Aorta (tissue), 5 donors: ENCODE measurements at regions not wholly inside any gene's neighbourhood (a gene's known extent, or its start where the extent isn't known, plus 50 kb on each side); places are given as distances from the start of the nearest gene placed in this dataset.
"Not testable (repeated sequence)": the region's sequence is repeated elsewhere in the genome, so short reads cannot be mapped to it uniquely, and the experiment has no call there.

ENCODE experiments used
- ATAC-seq: fragments of 200-7000 bp; cut with Tn5 transposase; one replicate; pipeline ENCODE4 v1.9.1; 2022; ENCODE audit warnings: moderate library complexity; ENCODE audit not compliant: low FRiP score
- DNase-seq, 2 donors: peaks; one replicate each; pipeline ENCODE4 v3.0.0-alpha.2; 2020
- H3K27ac ChIP-seq, 2 donors: one replicate each; pipeline ENCODE4 v1.5.1; 2013; ENCODE audit warnings: low read length in 2 of 2, mild to moderate bottlenecking in 2 of 2, moderate library complexity in 2 of 2, control low read depth in 1 of 2, inconsistent platforms in 1 of 2, low read depth in 1 of 2
- H3K27me3 ChIP-seq, 2 donors: one replicate each; pipeline ENCODE4 v1.6.1; 2013; ENCODE audit warnings: control low read depth in 1 of 2, low read length in 1 of 2, mild to moderate bottlenecking in 1 of 2, moderate library complexity in 1 of 2; ENCODE audit not compliant: insufficient read depth in 2 of 2, control insufficient read depth in 1 of 2
- H3K36me3 ChIP-seq, 2 donors: one replicate each; pipeline ENCODE4 v1.6.1; 2013; ENCODE audit warnings: control low read depth in 1 of 2, low read length in 1 of 2, mild to moderate bottlenecking in 1 of 2; ENCODE audit not compliant: insufficient read depth in 2 of 2, control insufficient read depth in 1 of 2
- H3K4me1 ChIP-seq, 2 donors: one replicate each; pipeline ENCODE4 v1.6.1; 2013; ENCODE audit warnings: low read length in 2 of 2, control low read depth in 1 of 2, mild to moderate bottlenecking in 1 of 2, moderate library complexity in 1 of 2; ENCODE audit not compliant: insufficient read depth in 2 of 2, control insufficient read depth in 1 of 2
- H3K4me3 ChIP-seq, 2 donors: one replicate each; pipeline ENCODE4 v1.5.1; 2013; ENCODE audit warnings: low read length in 2 of 2, control low read depth in 1 of 2, mild to moderate bottlenecking in 1 of 2
- H3K9me3 ChIP-seq: one replicate; pipeline ENCODE4 v1.6.1; 2013; ENCODE audit warnings: mild to moderate bottlenecking, low read length; ENCODE audit not compliant: control insufficient read depth
- WGBS, 2 donors: extraction: QIAGEN DNeasy Blood & Tissue Kit; methylation state at CpG; one replicate each; pipeline ENCODE4 v1.1.7; 2013; 5-methylcytosine and 5-hydroxymethylcytosine counted together
- intact Hi-C, 2 donors: fragments of 100-400 bp; cut with DNase I; formaldehyde crosslinking; loops; one replicate each; pipeline versions ENCODE4 v1.14.2 to v1.15.0; 2022
- donor health status: healthy with polysubstance abuse.
- donor health status: Bipolar disorder and iron deficiency.
- donor health status: DM: no; HTN: no; CAD: no.
- donor health status: DM: no; HTN: no; CAD: no.
- donor health status: DM: yes; HTN: yes; CAD: no.

- WGBS, 2 donors = 86 to 88% methylated on average over 4 of the region's 4 CpGs
- no peak for ATAC-seq
These were observed 119.9 kb upstream of the PRR16 start for GRCh38 chr5:120344181-120344580.

GRCh38 chr5:120345947-120346346 lies 118.2 kb upstream of the PRR16 start:
- no peaks in the 10 kb centered on the region for H3K36me3 ChIP-seq
- no peak overlapping the region for H3K4me3 ChIP-seq
- DNase-seq (no peak), ATAC-seq (no peak)
- H3K27me3 ChIP-seq = no peaks in the 10 kb centered on the region
- H3K4me1 ChIP-seq = no peaks in the 10 kb centered on the region
- WGBS, 2 donors = 95 to 97% methylated on average over 4 of the region's 4 CpGs
- no peak overlapping the region for H3K27ac ChIP-seq
- intact Hi-C loops = no loop called here
- peaks cover under 1% of the 10 kb centered on the region for H3K9me3 ChIP-seq

More at GRCh38 chr5:120344181-120344580, 119.9 kb upstream of the PRR16 start:
- Histone ChIP-seq H3K27me3 (no peaks in the 10 kb centered on the region), H3K4me1 (no peaks in the 10 kb centered on the region), H3K4me3 (no peak overlapping the region), H3K27ac (no peak overlapping the region), H3K36me3 (no peaks in the 10 kb centered on the region), H3K9me3 (no peaks in the 10 kb centered on the region)
- intact Hi-C loops = no loop called here
- DNase-seq = no peak

GRCh38 chr5:120351071-120351470 lies 113.0 kb upstream of the PRR16 start:
- H3K27ac ChIP-seq, H3K36me3 ChIP-seq, intact Hi-C loops, H3K27me3 ChIP-seq, DNase-seq, H3K4me3 ChIP-seq, H3K9me3 ChIP-seq, ATAC-seq, H3K4me1 ChIP-seq: not testable (repeated sequence)
- WGBS, 2 donors = 97 to 98% methylated on average over 5 of the region's 5 CpGs

- H3K27ac ChIP-seq = no peak overlapping the region
- ATAC-seq = no peak
- WGBS, 2 donors = 68 to 77% methylated on average over 2 of the region's 2 CpGs
- peaks cover 1% of the 10 kb centered on the region for H3K9me3 ChIP-seq
- no peaks in the 10 kb centered on the region for H3K27me3 ChIP-seq
- DNase-seq = no peak
- no peaks in the 10 kb centered on the region for H3K4me1 ChIP-seq
- no peaks in the 10 kb centered on the region for H3K36me3 ChIP-seq
- H3K4me3 ChIP-seq = no peak overlapping the region
- intact Hi-C loops = no loop called here
These were observed 110.0 kb upstream of the PRR16 start for GRCh38 chr5:120354126-120354525.

- no peaks in the 10 kb centered on the region for H3K36me3 ChIP-seq
- DNase-seq (no peak), ATAC-seq (no peak)
- H3K4me1 ChIP-seq = no peaks in the 10 kb centered on the region
- H3K27me3 ChIP-seq = no peaks in the 10 kb centered on the region
- no peak overlapping the region for H3K4me3 ChIP-seq
- intact Hi-C loops = no loop called here
- WGBS, 2 donors = 78 to 85% methylated on average over 3 of the region's 3 CpGs
- no peak overlapping the region for H3K27ac ChIP-seq
- H3K9me3 ChIP-seq = no peaks in the 10 kb centered on the region
These were observed 105.2 kb upstream of the PRR16 start for GRCh38 chr5:120358949-120359348.

- H3K27ac ChIP-seq = no peak overlapping the region
- DNase-seq (no peak), ATAC-seq (no peak)
- no peaks in the 10 kb centered on the region for H3K27me3 ChIP-seq
- intact Hi-C loops = no loop called here
- 91 to 92% methylated on average over 3 of the region's 3 CpGs for WGBS, 2 donors
- H3K9me3 ChIP-seq = no peaks in the 10 kb centered on the region
- H3K36me3 ChIP-seq = no peaks in the 10 kb centered on the region
- H3K4me1 ChIP-seq = no peaks in the 10 kb centered on the region
- no peak overlapping the region for H3K4me3 ChIP-seq
These were observed 102.2 kb upstream of the PRR16 start for GRCh38 chr5:120361941-120362340.

GRCh38 chr5:120362426-120362825 lies 101.7 kb upstream of the PRR16 start:
- intact Hi-C loops = no loop called here
- ATAC-seq = no peak
- no peak overlapping the region for H3K27ac ChIP-seq
- DNase-seq = no peak
- H3K4me1 ChIP-seq = no peaks in the 10 kb centered on the region
- WGBS, 2 donors = 92 to 93% methylated on average over 5 of the region's 5 CpGs
- no peaks in the 10 kb centered on the region for H3K36me3 ChIP-seq
- H3K4me3 ChIP-seq = no peak overlapping the region
- H3K9me3 ChIP-seq = no peaks in the 10 kb centered on the region
- H3K27me3 ChIP-seq = no peaks in the 10 kb centered on the region

- 83 to 85% methylated on average over 7 of the region's 7 CpGs for WGBS, 2 donors
- no peak overlapping the region for H3K4me3 ChIP-seq
- no peaks in the 10 kb centered on the region for H3K9me3 ChIP-seq
- H3K27me3 ChIP-seq = no peaks in the 10 kb centered on the region
- no peaks in the 10 kb centered on the region for H3K4me1 ChIP-seq
- ATAC-seq = no peak
- intact Hi-C loops = no loop called here
- DNase-seq = no peak
- H3K27ac ChIP-seq = no peak overlapping the region
- no peaks in the 10 kb centered on the region for H3K36me3 ChIP-seq
These were observed 98.2 kb upstream of the PRR16 start for GRCh38 chr5:120365656-120366446.

- no peak overlapping the region for H3K4me3 ChIP-seq
- intact Hi-C loops = no loop called here
- 91 to 93% methylated on average over 12 to 13 of the region's 13 CpGs for WGBS, 2 donors
- no peak for DNase-seq
- H3K36me3 ChIP-seq = no peaks in the 10 kb centered on the region
- no peak overlapping the region for H3K27ac ChIP-seq
- peak; percentile 54 for ATAC-seq
- no peaks in the 10 kb centered on the region for H3K27me3 ChIP-seq
- no peaks in the 10 kb centered on the region for H3K9me3 ChIP-seq
- H3K4me1 ChIP-seq = peaks cover 0 to 1% of the 10 kb centered on the region in 2 donors
These were observed 96.0 kb upstream of the PRR16 start for GRCh38 chr5:120367896-120368634.
